ENCODE measurements at regions not wholly inside any gene's neighbourhood (a gene's known extent, or its start where the extent isn't known, plus 50 kb on each side); places are given as distances from the start of the nearest gene placed in this dataset.
"Not testable (repeated sequence)": the region's sequence is repeated elsewhere in the genome, so short reads cannot be mapped to it uniquely, and the experiment has no call there.

DNA sequence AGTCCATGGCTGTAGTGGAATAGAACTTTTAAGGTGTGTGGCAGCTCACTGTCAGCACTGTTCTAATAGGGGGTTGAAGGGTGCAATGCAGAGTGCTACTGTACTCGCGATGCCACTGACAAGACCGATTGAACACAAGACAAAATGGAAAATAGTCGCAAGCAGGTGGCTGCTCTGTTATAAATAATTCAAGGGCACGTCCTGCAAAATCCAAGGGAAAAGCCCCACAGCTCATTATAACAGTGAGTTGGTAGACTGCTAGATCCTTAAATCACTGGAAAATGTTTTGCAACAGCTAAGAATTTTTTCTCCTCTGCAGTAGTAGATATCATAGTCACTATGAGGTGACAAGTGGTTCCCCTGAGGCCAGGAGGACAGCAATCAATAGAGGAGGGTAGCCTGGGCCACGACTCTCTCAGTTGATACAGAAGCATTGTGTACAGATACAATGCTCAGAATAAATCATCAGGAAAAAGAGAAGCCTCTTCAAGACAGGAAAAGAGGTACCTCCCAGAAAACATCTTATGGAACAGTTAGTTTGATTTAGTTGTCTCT, 926.3 kb downstream of the TLE4 start:
- DNase-seq: no peak

DNA sequence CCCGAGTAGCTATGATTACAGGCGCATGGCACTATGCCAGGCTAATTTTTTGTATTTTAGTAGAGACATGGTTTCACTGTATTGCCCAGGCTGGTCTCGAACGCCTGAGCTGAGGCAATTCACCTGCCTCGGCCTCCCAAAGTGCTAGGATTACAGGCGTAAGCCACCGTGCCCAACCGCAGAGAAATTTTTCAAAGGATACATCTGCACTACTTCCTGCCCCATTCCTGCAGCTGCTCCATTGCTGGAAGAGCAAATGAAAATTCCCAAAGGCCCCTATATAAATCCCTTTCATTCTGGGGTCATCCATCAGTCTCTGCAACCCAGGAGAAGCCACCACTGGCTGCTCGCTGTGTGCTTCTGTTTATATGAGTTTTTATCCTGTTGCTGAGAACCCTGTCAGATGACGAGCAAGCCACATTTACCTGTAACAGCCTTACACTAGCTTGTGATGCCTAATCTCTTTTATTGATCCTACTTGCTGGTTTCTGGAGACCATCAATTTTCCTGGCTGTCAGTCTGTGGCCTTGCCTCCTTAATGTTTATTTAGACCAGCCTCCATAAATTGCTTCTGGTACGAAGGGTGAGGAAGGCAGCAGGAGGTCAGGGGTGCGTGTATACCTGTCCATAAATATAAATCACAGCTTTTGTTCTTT, 925.3 kb downstream of the TLE4 start:
- peak; percentile 1 for DNase-seq

DNA sequence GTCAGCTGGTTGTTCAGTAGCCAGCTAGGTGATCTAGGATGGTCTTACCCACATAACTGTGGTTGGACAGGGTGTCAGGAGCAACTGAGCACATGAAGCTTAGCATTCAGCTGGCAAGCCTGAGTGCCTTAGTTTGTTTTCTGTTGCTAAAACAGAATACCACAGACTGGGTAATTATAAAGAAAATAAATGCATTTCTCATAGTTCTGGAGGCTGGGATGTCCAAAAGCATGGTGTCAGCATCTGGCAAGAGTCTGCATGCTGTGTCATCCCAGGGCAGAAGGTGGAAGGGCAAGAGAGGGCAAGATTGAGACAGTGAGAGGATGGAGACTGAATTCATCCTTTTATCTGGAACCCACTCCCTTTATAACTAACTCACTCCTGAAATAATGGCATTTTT, 921.5 kb downstream of the TLE4 start:
- DNase-seq: no peak

DNA sequence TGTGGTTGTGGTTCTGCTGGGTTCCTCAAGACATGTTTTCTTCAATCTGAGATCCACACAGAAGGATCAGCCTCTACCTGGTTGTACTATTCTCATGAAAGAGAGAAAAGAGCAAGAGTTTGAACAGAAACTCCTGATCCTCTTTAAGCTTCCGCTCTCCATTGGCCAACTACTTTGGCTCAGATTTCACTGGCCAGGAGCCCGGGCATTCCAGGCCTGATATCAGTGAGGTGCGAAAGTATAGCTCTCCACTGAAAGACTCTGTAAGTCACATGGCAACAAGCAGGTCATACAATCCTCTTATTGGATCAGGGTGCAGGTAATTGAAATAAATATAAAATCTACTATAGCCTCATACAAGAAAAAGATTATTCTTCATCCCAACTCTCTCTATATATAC, 920.5 kb downstream of the TLE4 start:
- DNase-seq: no peak

DNA sequence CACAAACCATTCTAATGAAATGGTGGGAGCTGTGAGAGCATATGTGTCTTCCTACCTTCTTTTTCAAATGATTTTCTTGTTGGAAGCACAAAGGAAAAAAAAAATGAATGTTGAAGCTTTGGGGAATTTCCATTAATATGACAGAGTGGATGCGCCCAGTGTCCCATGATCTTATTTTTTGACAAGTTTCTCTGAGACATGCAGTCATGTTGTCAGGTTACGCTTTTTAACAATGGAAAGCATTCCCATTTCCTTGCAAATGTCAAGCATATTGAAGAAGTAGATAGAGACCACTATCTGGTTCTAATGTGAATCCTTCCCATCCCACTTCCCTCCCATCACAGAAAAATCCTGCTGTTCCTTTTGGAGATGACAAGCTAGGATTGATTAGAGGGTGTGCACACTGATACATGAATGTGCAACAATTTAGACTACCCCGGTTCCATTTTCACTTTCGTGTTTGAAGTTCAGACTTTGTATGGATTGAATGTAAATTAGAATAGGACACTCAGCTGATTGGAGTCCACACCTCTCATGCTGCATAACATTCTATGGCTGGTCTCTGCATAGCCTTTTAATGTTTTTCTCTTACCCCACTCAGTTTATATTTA, 919.4 kb downstream of the TLE4 start:
- no peak for DNase-seq

DNA sequence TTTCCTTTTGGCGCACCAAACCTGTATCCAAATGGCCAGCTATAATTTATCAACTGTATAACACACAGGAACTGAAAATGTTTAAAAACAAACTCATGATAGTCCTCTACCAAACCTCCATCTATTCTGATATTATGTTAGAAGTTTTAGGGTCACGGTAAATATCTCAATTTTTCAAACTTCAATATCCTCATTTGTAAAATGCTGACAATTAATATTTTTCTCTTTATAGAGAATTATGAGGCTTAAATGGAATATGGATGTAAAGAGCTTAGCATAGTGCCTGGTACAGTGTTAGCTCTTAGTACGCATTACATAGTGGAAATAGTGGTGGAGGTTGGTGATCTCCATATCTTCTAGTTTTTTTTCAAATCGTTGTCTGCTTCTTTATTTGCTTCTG, 917.6 kb downstream of the TLE4 start:
- DNase-seq: no peak

DNA sequence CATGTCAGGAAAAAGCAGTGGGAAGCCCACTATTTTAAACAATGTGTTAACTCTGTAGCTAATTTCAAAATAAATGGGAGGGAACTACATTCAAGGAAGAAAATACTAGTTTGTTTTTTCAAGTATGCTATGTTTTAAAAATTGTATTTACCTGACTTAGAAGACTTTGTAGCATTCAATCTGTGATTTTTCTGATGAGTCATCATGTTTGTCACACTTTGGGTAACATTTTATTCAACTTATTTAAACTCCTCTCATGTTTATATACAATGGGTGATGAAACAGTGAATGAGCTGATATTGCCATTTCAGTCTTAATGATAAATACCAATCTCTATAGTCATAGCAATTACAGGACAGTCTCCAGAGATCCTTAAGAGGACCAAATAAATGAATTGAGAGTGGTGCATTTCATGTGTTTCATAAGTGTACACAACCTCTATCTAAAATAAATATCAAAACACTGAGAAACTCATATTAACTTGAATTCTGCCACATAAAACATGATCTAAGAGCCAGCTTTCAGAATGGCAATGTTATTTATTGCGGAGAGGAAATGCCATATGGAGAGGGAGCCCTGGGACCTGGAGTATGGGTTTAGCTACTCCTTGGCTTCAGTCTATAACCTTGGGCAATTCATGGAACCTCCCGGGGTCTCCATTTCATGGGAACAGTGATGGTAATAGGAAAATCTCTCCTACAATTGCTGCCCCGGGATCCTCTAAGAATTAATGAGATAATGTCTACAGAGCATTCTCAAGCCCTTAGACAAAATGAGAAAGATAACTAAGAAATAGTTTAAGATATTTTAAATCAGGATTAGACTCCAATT, 913.9 kb downstream of the TLE4 start:
- no peak for DNase-seq

DNA sequence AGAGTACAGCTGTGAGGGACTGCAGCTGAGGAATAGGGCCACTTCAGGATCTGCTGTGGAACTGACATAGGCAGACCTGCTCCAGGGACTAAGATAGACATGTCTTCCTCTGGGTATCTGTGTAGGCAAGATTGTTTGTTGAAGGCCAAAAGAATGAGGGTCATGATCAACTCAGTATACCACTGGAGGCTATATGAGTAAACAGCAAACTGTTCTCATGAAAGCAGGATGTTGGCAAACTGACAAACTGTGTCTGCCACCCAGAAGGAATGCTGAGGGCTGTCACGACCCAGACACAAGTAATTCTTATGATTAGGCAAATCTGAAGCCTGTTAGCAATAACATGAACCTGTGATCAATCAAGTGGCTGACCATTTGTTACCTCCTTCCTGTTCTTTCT, 910.5 kb downstream of the TLE4 start:
- DNase-seq: not testable (repeated sequence)

DNA sequence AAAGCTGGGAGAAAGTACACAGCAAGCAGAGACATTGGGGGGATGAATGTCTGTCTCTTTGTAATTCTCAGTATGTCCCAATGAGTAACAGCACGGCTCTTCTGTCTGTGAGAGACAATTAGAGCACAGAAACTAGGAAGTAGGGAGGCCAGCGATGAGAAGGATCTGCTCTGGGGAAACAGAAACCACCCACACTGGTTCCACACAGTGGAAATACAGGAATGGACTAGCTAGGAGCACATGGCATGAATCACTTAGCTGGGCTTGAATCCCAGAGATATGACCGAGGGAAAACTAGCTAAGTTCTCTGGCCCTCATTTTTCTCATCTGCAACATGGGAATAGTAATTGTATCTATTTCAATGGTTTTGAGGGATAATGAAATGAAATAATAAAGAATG, 895.9 kb downstream of the TLE4 start:
- DNase-seq: no peak

DNA sequence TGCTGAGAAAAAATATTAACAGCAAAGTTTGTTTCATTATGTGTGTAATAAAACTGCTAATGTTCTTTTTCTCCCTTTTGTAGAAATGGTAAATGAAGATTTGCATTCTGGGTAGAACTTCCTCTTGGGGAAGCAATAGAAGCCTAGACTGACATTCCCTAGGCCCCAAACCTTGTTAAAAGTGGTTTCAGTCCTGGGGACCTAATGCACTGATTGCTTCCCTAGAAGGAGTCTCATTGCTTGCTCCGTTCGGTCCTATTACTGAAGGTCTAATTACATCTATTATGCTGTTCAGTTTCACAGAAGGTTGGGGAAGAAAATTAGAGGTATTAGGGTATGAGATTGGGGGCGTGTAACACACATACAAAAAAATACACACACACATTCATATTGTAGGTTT, 893.8 kb downstream of the TLE4 start:
- no peak for DNase-seq

DNA sequence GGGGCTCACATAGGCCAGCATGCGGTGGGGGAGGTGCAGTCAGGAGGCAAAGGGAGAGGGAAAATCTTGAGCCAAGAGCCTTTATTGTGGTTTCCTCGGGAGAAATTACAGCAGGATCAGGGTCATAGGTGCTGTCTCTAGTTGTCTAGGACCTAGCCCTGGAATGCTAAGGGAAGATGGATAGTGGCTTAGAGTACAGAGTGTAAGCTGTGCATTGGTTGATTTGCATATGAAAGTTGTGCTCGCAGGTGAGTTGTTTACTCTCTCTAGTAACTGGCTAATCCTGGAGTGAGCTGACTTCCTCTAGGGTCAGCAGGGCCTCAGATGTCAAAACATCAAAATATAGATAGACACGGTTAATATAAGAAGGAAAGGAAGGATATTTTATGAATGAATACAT, 877.7 kb downstream of the TLE4 start:
- no peak for DNase-seq

DNA sequence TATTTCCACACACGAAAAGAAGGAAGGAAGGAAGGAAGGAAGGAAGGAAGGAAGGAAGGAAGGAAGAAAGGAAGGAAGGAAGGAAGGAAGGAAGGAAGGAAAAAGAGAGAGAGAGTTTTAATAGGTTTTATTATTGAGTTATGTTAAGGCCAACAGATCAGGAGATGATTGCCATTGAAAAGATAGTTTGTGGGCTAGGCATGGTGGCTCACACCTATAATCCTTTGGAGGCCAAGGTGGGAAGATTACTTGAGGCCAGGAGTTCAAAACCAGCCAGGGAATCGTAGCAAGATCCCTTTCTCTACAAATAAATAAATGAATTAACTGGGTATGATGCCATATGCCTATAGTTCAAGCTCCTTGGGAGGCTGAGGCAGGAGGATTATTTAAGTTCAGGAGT, 877.2 kb downstream of the TLE4 start:
- DNase-seq: no peak

DNA sequence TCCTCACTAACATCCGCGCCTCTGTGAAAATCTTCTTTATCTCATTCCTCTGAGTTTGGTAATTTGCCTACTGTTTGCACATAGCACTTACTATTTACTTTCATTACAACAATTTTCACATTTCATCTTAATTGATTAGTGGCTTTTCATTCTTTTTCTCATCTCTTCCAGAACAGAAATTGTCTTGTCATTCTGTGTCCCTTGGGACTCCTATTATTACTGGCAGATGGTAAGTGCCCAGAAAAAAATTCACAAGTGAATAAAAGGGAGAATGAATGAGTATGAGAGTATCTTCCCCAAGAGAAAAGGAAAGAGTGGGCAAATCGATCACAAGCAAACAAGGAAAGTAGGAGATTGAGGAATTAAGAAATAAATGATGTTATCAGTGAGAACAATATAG, 876.1 kb downstream of the TLE4 start:
- DNase-seq: no peak

DNA sequence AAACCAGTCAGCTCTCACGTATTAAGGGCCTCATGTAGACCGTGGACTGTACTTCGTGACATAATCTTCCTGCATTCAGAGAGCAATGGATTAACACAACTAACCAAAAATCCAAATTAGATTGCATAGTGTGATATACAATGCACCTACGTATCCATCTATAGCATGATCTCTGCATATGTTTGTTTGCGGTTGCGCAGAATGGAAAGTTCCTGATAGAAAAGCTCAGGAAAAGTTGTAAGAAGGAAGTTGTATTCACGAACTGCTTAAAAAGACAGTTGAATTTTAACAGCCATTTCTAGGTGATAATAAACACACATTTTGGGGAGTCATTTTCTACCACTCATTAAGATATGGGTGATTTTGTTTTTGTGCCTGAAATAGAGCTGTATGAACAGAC, 869.0 kb downstream of the TLE4 start:
- no peak for DNase-seq

DNA sequence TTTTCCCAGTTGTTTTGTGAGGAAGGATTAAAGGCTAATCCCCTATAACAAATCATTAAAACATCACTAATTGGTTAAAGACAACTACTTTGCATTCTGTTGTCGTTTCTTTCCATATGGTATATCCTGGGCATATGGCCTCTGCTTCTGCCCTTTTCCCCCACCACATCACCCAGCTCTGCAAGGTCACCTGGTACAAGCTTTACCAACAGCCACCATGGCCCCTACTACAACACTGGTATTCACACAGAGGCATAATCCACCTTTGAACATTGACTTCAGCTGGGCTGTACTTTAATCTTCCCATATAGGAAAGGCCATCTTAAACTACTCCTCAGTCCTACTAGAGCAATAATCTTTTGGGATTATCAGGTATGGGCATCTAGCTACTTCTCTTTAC, 866.1 kb downstream of the TLE4 start:
- DNase-seq: no peak

DNA sequence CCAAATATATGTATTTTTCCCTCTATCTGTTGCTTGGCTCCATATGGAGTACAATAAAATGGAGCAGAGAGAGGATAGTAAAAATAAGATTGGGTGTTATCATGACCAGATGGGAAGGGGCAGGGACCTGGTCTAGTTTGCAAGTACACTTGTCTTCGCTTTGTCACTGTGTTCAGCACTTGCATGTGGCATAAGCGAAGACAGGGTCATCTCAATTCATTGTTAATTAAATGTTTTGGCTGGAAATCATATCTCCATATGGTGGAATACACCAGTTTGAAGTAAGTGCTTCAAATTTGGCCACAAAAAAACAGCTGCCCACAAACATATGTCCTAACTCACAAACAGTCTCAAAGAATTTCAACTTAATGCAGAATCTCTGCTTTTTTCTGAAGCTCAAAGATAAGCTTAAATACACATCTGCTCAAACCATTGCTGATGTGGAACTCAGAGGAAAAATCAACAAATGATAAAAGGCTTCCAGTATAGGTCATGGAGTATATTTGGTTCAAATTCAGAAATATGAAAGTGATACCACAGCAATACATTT, 865.4 kb downstream of the TLE4 start:
- no peak for DNase-seq

DNA sequence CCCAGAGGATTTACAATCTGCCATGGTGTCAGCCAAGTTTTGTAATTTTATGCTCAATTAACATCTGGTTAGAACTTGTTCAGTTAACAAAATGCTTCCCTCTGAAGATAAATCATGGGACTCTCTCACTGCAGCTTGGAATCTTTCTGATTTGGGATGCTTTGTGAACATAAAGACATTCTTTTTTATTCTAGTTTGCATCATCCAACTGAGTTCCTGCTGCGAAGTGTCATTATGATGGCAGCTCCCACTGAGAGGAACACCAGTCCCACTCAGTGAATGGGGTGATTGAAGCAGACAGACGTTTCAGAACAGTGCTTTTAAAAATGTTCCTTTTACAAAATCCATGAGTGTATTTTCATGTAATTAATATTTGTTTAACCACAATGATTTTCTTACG, 863.8 kb downstream of the TLE4 start:
- DNase-seq: no peak

DNA sequence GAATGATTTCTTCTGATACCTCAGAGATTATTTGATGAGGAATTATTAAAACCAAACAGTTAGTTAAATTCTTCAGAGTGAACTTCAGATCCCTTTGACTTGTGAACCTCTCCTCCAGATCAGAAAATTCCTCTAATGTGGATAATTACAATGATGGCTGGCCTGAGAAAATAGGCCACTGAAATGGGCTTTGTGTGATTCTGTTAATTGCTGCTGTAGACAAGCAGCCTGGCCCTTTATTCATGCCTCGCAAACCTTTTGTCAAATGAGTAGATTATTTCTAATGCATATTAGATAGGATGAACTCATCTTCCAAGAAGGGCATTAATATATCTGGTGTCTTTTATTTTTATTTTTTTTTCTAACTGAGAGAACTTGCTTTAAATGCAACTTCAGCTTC, 855.2 kb downstream of the TLE4 start:
- no peak for DNase-seq

DNA sequence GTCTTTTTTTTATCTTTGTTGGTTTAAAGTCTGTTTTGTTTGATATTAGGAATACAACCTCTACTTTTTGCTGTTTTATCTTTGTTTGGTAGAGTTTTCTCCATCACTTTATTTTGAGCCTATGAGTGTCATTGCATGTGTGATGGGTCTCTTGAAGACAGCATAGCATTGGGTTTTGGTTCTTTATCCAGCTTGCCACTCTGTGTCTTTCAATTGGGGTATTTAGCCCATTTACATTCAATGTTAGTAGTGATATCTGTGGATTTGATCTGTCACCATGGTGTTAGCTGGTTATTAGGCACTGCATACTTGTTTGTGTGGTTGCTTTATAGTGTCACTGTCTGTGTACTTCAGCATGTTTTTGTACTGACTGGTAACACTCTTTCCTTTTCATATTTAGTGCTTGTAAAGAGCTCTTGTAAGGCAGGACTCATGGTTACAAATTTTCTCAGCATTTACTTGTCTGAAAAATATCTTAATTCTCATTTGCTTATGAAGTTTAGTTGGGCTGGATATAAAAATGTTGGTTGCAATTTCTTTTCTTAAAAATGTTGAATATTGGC, 845.5 kb downstream of the TLE4 start:
- DNase-seq: no peak

DNA sequence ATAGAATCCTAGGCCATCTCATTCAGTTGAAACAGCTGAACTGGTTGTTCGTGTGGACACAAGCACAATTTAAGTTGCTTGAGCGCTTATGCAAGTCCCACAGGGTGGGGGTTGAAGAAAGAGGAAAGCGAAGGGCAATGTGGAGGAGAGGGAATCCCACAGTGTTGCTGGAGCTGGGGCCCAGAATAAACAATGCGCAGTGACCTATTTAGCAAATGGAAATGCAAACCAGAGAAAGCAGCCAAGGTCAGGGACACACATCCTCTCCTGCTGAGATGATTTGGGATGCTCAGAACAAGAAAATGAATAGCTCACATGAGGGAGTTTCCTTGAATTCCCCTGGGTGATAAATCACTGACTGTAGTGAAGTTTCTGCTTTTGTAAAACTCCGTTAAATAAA, 838.3 kb downstream of the TLE4 start:
- DNase-seq: no peak

DNA sequence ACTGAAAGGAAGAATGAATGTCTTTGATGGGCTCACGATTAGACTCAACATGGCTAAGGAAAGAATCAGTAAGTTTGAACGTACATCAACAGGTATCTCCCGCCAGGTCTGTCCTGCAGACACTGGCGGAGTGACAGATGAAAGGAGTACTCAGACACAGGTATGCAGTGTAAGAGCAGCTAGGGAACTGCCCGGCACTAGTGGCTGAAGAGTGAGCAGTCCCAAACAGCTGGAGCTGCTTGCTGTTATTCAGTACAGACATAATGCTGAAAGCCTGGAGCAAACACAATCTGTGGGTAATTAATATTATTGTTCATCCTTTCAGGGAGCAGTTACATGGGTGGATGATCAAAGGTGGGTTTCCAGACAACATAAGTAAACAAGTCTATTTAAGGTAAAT, 835.5 kb downstream of the TLE4 start:
- DNase-seq: no peak

DNA sequence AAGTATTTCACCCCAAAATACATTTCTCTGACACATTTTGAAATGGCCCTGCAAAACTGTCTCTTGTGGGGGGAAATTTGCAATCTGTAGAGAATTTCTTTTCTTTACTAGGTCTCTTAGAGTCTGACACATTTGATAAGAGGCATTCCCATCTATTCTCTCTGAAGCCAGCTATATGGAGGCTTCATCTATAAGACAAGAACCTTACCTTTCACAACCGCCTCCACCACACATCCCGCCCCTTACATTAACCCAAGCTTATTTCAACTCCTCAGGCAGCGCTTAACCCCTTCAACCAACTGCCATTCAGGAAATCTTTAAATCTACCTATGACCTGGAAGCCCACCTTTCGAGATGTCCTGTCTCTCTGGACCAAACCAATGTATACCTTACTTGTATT, 829.5 kb downstream of the TLE4 start:
- DNase-seq: no peak

DNA sequence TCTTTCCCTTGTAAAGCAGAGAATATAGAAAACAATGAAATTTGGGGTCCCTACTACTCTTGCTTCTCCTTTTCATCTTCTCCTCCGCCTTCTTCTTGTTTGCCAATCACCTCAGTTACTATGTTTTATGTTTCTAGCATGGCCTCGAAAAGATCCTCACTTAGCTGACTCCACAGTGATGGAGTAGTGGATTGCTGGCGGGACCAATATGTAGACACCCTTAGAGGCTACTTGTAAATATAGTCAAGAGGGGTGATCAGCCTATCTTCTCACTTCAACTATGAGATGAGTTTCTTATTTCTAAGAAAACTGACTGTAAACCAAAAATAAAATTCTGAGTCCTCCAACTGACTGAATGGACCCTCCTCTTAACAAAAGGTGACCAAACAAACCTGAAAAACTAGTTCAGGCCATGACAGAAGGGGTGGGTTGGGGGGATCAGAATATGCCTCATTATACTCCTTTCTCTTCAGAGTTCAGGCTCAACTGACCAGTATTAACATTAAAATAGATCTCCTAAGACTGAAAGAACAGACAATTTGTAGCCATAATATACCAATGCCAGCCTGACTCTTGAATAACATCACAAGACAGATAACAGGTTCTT, 829.0 kb downstream of the TLE4 start:
- DNase-seq: no peak
